Upper lobe of left lung (tissue), 6 donors: ENCODE measurements at regions not wholly inside any gene's neighbourhood (a gene's known extent, or its start where the extent isn't known, plus 50 kb on each side); places are given as distances from the start of the nearest gene placed in this dataset.

Experiments used
- ATAC-seq, 2 donors: fragments of 200-7000 bp; cut with Tn5 transposase; one replicate each; pipeline ENCODE4 v1.9.1; 2022; ENCODE audit warnings: mild to moderate bottlenecking in 2 of 2, moderate library complexity in 2 of 2; ENCODE audit not compliant: low FRiP score in 2 of 2
- DNase-seq, 2 donors: peaks; one replicate each; pipeline ENCODE4 v3.0.0-alpha.2; 2019 to 2020
- H3K27ac ChIP-seq, 4 donors: fragments of 200-600 bp; sonication (generic); one replicate each; pipeline ENCODE4 v1.5.1; 2016 to 2019
- H3K27me3 ChIP-seq, 4 donors: fragments of 200-600 bp; sonication (generic); one replicate each; pipeline ENCODE4 v1.5.1; 2017 to 2019
- H3K36me3 ChIP-seq, 4 donors: fragments of 200-600 bp; sonication (generic); one replicate each; pipeline ENCODE4 v1.5.1; 2016 to 2019
- H3K4me1 ChIP-seq, 4 donors: fragments of 200-600 bp; sonication (generic); one replicate each; pipeline ENCODE4 v1.5.1; 2018 to 2019
- H3K4me3 ChIP-seq, 4 donors: fragments of 200-600 bp; sonication (generic); one replicate each; pipeline ENCODE4 v1.5.1; 2017 to 2019; ENCODE audit warnings: mild to moderate bottlenecking in 2 of 4, moderate library complexity in 1 of 4
- H3K9me3 ChIP-seq, 4 donors: fragments of 200-600 bp; sonication (generic); one replicate each; pipeline ENCODE4 v1.5.1; 2018 to 2019
- EP300 ChIP-seq, 4 donors: sonication (generic); formaldehyde crosslinking; IDR thresholded peaks; one replicate each; pipeline ENCODE4 v1.5.1; 2017; ENCODE audit warnings: antibody characterized with exemption in 4 of 4, control low read depth in 2 of 4
- POLR2A ChIP-seq, 4 donors: fragments of 450-650 bp; IDR thresholded peaks; one replicate each; pipeline ENCODE4 v1.5.1; 2016 to 2017; ENCODE audit warnings: antibody characterized with exemption in 4 of 4, mild to moderate bottlenecking in 2 of 4
- POLR2AphosphoS5 ChIP-seq, 2 donors: sonication (generic); formaldehyde crosslinking; IDR thresholded peaks; one replicate each; pipeline ENCODE4 v1.5.1; 2017; ENCODE audit warnings: antibody characterized with exemption in 2 of 2
- WGBS, 2 donors: methylation state at CpG; one replicate each; pipeline ENCODE4 v1.1.5; 2017 to 2018; 5-methylcytosine and 5-hydroxymethylcytosine counted together
- TF ChIP-seq, protein P1 (sequence below), 6 experiments: fragments of 450-650 bp in 4 of 6; fragments of 200-600 bp in 2 of 6; sonication (generic) in 2 of 6; IDR thresholded peaks; one replicate each; pipeline ENCODE4 v1.5.1; 2016 to 2019; ENCODE audit warnings: antibody characterized with exemption in 6 of 6
- donor health status: DM: no; HTN: no; CAD: no; lungs with moderate emphysema.
- donor health status: DM: no; HTN: yes; CAD: no; lungs with severe emphysema.

DNA sequence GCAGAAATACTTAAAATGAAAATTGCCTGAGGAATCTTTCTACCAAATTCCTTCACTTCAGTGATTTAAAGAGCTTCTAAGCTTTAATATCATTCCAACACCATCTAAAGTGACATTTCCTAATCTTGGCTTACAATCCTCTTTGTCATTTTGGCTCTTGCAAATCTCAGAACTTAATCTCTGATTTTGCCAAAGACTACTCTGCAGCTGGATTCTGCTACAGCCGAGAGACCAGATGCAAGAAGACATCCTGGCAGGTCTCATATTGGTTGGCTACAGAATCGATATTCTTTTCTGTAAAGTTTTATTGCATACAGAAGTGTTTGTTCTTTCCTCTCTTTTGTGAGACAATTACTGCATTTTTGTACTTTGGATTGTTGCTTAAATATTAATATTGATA lies 716.5 kb upstream of the LRATD1 start:
- Histone ChIP-seq H3K4me1 (no peaks in the 10 kb centered on the region), H3K27ac (no peak overlapping the region), H3K9me3 (no peaks in the 10 kb centered on the region), H3K27me3 (no peaks in the 10 kb centered on the region), H3K4me3 (no peak overlapping the region), H3K36me3 (no peaks in the 10 kb centered on the region)
- DNase-seq: no peak
- 60 to 75% methylated on average over 2 of the region's 2 CpGs for WGBS, 2 donors
- TF ChIP-seq EP300 (IDR thresholded peaks at IDR 0.05) (no peak), POLR2AphosphoS5 (IDR thresholded peaks at IDR 0.05) (no peak)
- TF ChIP-seq, protein P1, sequence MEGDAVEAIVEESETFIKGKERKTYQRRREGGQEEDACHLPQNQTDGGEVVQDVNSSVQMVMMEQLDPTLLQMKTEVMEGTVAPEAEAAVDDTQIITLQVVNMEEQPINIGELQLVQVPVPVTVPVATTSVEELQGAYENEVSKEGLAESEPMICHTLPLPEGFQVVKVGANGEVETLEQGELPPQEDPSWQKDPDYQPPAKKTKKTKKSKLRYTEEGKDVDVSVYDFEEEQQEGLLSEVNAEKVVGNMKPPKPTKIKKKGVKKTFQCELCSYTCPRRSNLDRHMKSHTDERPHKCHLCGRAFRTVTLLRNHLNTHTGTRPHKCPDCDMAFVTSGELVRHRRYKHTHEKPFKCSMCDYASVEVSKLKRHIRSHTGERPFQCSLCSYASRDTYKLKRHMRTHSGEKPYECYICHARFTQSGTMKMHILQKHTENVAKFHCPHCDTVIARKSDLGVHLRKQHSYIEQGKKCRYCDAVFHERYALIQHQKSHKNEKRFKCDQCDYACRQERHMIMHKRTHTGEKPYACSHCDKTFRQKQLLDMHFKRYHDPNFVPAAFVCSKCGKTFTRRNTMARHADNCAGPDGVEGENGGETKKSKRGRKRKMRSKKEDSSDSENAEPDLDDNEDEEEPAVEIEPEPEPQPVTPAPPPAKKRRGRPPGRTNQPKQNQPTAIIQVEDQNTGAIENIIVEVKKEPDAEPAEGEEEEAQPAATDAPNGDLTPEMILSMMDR (IDR thresholded peaks at IDR 0.05): no peak
- no peak for ATAC-seq

DNA sequence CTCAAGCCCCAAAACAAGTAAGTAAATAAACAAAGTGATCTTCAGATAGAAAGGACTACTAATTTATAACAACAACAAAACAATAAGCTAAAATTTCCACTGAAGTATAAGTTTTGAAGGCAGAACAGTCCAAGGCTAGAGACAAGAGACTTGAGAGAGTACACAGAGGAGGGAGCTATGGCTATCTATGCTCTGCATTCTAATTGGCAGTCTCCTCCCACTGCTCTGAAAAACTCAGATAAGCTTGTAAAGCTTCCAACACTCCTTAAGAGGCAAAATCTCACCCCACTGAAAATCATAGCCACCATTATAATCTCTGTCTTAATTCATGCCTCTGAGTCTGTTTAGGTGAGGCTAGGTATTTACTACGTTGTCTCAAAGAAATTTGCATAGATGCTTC lies 714.6 kb upstream of the LRATD1 start:
- WGBS, 2 donors: 68 to 72% methylated on average over 1 of the region's 1 CpG
- ATAC-seq (no peak), DNase-seq (no peak)
- no peak overlapping the region for H3K4me3 ChIP-seq
- H3K27ac ChIP-seq: no peak overlapping the region
- H3K36me3 ChIP-seq: no peaks in the 10 kb centered on the region
- H3K4me1 ChIP-seq: no peaks in the 10 kb centered on the region
- no peaks in the 10 kb centered on the region for H3K27me3 ChIP-seq
- no peak for TF ChIP-seq POLR2AphosphoS5 (IDR thresholded peaks at IDR 0.05)
- no peak for TF ChIP-seq POLR2A (IDR thresholded peaks at IDR 0.05)
- peaks cover 0 to 7% (median 2%) of the 10 kb centered on the region in 4 donors for H3K9me3 ChIP-seq

GRCh38 chr2:13919981-13920382 lies 712.5 kb upstream of the LRATD1 start:
- no peak for ATAC-seq
- Histone ChIP-seq H3K27ac (no peak overlapping the region), H3K9me3 (peaks cover 0 to 7% (median 2%) of the 10 kb centered on the region in 4 donors), H3K36me3 (no peaks in the 10 kb centered on the region), H3K4me1 (no peaks in the 10 kb centered on the region), H3K27me3 (no peaks in the 10 kb centered on the region), H3K4me3 (no peak overlapping the region)
- no peak for DNase-seq
- TF ChIP-seq POLR2AphosphoS5 (IDR thresholded peaks at IDR 0.05) (no peak), EP300 (IDR thresholded peaks at IDR 0.05) (no peak), POLR2A (IDR thresholded peaks at IDR 0.05) (no peak)
- TF ChIP-seq, protein P1 (IDR thresholded peaks at IDR 0.05): no peak
- WGBS, 2 donors: 79 to 82% methylated on average over 4 of the region's 4 CpGs

- Histone ChIP-seq H3K27ac (no peak overlapping the region), H3K4me1 (no peaks in the 10 kb centered on the region), H3K4me3 (no peak overlapping the region), H3K9me3 (peaks cover 0 to 7% (median 2%) of the 10 kb centered on the region in 4 donors), H3K27me3 (no peaks in the 10 kb centered on the region), H3K36me3 (no peaks in the 10 kb centered on the region)
- WGBS, 2 donors: 70 to 73% methylated on average over 2 of the region's 2 CpGs
- TF ChIP-seq, protein P1 (IDR thresholded peaks at IDR 0.05): no peak
- TF ChIP-seq POLR2A (IDR thresholded peaks at IDR 0.05) (no peak), EP300 (IDR thresholded peaks at IDR 0.05) (no peak), POLR2AphosphoS5 (IDR thresholded peaks at IDR 0.05) (no peak)
- DNase-seq (no peak), ATAC-seq (no peak)
These were observed 711.3 kb upstream of the LRATD1 start for GRCh38 chr2:13921245-13921644.

DNA sequence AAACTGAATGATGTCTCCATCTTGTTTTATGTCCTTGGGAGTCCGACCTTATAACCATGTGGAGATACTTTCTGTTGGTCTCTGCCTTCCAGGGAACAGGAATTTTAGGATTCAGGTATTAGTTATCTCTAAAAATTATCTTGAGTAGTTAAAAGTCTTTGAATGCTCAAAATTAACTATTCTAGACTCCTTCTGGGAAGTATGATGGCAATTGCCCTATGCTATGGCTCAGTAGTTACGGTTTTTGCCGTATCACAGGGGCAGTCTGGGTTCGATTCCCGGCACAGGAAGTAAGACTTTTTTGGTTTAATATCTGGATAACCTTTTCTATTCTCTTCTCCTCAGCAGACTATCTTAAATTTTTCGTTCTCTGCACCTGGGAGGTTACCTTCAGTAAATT lies 708.7 kb upstream of the LRATD1 start:
- Histone ChIP-seq H3K4me1 (no peaks in the 10 kb centered on the region), H3K4me3 (no peak overlapping the region), H3K27ac (no peak overlapping the region), H3K9me3 (peaks cover 0 to 7% (median 2%) of the 10 kb centered on the region in 4 donors), H3K27me3 (no peaks in the 10 kb centered on the region), H3K36me3 (no peaks in the 10 kb centered on the region)
- WGBS, 2 donors: 78 to 83% methylated on average over 6 of the region's 6 CpGs
- TF ChIP-seq, protein P1 (IDR thresholded peaks at IDR 0.05): no peak
- TF ChIP-seq POLR2AphosphoS5 (IDR thresholded peaks at IDR 0.05) (no peak), POLR2A (IDR thresholded peaks at IDR 0.05) (no peak), EP300 (IDR thresholded peaks at IDR 0.05) (no peak)
- ATAC-seq (no peak), DNase-seq (no peak)
